ENCODE measurements at regions not wholly inside any gene's neighbourhood (a gene's known extent, or its start where the extent isn't known, plus 50 kb on each side); places are given as distances from the start of the nearest gene placed in this dataset.
"Not testable (repeated sequence)": the region's sequence is repeated elsewhere in the genome, so short reads cannot be mapped to it uniquely, and the experiment has no call there.

- no peak for DNase-seq
Observed at GRCh38 chr2:125901278-125901677, 754.7 kb upstream of the GYPC start.

GRCh38 chr2:125925891-125926546 lies 729.9 kb upstream of the GYPC start:
- no peak for DNase-seq

- no peak for DNase-seq
Observed at GRCh38 chr2:125935559-125935958, 720.4 kb upstream of the GYPC start.

- DNase-seq, result no peak
Observed at GRCh38 chr2:125942585-125943424, 713.2 kb upstream of the GYPC start.

GRCh38 chr2:125959047-125959446 lies 696.9 kb upstream of the GYPC start:
- DNase-seq, result no peak

GRCh38 chr2:125961739-125962138 lies 694.2 kb upstream of the GYPC start:
- no peak for DNase-seq

GRCh38 chr2:125979886-125980285 lies 676.1 kb upstream of the GYPC start:
- peak; percentile 88 for DNase-seq

GRCh38 chr2:125983364-125983763 lies 672.6 kb upstream of the GYPC start:
- no peak for DNase-seq

GRCh38 chr2:126029316-126029715 lies 626.6 kb upstream of the GYPC start:
- DNase-seq, result no peak

- DNase-seq, result no peak
Observed at GRCh38 chr2:126038861-126039260, 617.1 kb upstream of the GYPC start.

- no peak for DNase-seq
Observed at GRCh38 chr2:126041391-126042047, 614.4 kb upstream of the GYPC start.

GRCh38 chr2:126042089-126042488 lies 613.9 kb upstream of the GYPC start:
- DNase-seq, result no peak

- DNase-seq, result no peak
Observed at GRCh38 chr2:126048719-126049118, 607.2 kb upstream of the GYPC start.

- no peak for DNase-seq
Observed at GRCh38 chr2:126049461-126049860, 606.5 kb upstream of the GYPC start.

GRCh38 chr2:126050991-126051736 lies 604.8 kb upstream of the GYPC start:
- no peak for DNase-seq

GRCh38 chr2:126051737-126052240 lies 604.2 kb upstream of the GYPC start:
- not testable (repeated sequence) for DNase-seq

- DNase-seq, result no peak
Observed at GRCh38 chr2:126059379-126059778, 596.6 kb upstream of the GYPC start.

GRCh38 chr2:126085011-126085795 lies 570.8 kb upstream of the GYPC start:
- DNase-seq, result no peak

GRCh38 chr2:126100962-126101361 lies 555.0 kb upstream of the GYPC start:
- no peak for DNase-seq

- no peak for DNase-seq
Observed at GRCh38 chr2:126106006-126106405, 550.0 kb upstream of the GYPC start.

- DNase-seq, result no peak
Observed at GRCh38 chr2:126107883-126108282, 548.1 kb upstream of the GYPC start.

- no peak for DNase-seq
Observed at GRCh38 chr2:126115975-126116374, 540.0 kb upstream of the GYPC start.

All from NCI-H2171 treated with DMSO at 0.1 percent for 48 hours (cell line).